Astrocyte of the cerebellum (primary cell): ENCODE measurements at regions not wholly inside any gene's neighbourhood (a gene's known extent, or its start where the extent isn't known, plus 50 kb on each side); places are given as distances from the start of the nearest gene placed in this dataset.
A peak's percentile ranks its signal among the peaks of the same experiment; 100 is the strongest.
"Not testable (repeated sequence)": the region's sequence is repeated elsewhere in the genome, so short reads cannot be mapped to it uniquely, and the experiment has no call there.

ENCODE experiments used
- DNase-seq: peaks from one replicate; pipeline ENCODE4 v3.0.0-alpha.2; 2011; ENCODE audit warnings: low read depth
- H3K4me3 ChIP-seq: 2 replicates; pipeline ENCODE4 v1.5.1; 2011; ENCODE audit warnings: mild to moderate bottlenecking, low read depth, low read length, moderate library complexity
- CTCF ChIP-seq: IDR thresholded peaks from 2 replicates; pipeline ENCODE4 v1.5.1; 2012; ENCODE audit warnings: low read length, low read depth, moderate library complexity, mild to moderate bottlenecking; ENCODE audit errors: missing control alignments
- in situ Hi-C: cut with HindIII; loops from 2 replicates; pipeline ENCODE4 v1.10.0; 2017; ENCODE audit warnings: low sequenced_read_pairs

- in situ Hi-C loops = no loop called here
- H3K4me3 ChIP-seq = no peak overlapping the region
- no peak for DNase-seq
- TF ChIP-seq CTCF = no peak
These were observed 479.6 kb upstream of the EPHA6 start for GRCh38 chr3:96334779-96335178.

GRCh38 chr3:96347289-96347688, 467.1 kb upstream of the EPHA6 start:
- in situ Hi-C loops = no loop called here

GRCh38 chr3:96351598-96351997, 462.8 kb upstream of the EPHA6 start:
- in situ Hi-C loops = not testable (repeated sequence)

More at GRCh38 chr3:96347289-96347688, 467.1 kb upstream of the EPHA6 start:
- DNase-seq = no peak
- TF ChIP-seq CTCF = no peak
- H3K4me3 ChIP-seq = no peak overlapping the region

GRCh38 chr3:96354106-96354505, 460.3 kb upstream of the EPHA6 start:
- H3K4me3 ChIP-seq = no peak overlapping the region
- DNase-seq = no peak
- in situ Hi-C loops = no loop called here
- no peak for TF ChIP-seq CTCF

More at GRCh38 chr3:96351598-96351997, 462.8 kb upstream of the EPHA6 start:
- DNase-seq, H3K4me3 ChIP-seq: not testable (repeated sequence)

GRCh38 chr3:96354742-96355141, 459.7 kb upstream of the EPHA6 start:
- DNase-seq = peak; percentile 18
- in situ Hi-C loops = no loop called here
- H3K4me3 ChIP-seq = no peak overlapping the region
- no peak for TF ChIP-seq CTCF

- DNase-seq = no peak
- in situ Hi-C loops = no loop called here
- H3K4me3 ChIP-seq = no peak overlapping the region
- TF ChIP-seq CTCF = no peak
These were observed 453.2 kb upstream of the EPHA6 start for GRCh38 chr3:96361241-96361640.

GRCh38 chr3:96370637-96371036, 443.8 kb upstream of the EPHA6 start:
- no peak for DNase-seq
- no peak for TF ChIP-seq CTCF
- H3K4me3 ChIP-seq = no peak overlapping the region
- in situ Hi-C loops = no loop called here
